ENCODE measurements at regions not wholly inside any gene's neighbourhood (a gene's known extent, or its start where the extent isn't known, plus 50 kb on each side); places are given as distances from the start of the nearest gene placed in this dataset.

DNA sequence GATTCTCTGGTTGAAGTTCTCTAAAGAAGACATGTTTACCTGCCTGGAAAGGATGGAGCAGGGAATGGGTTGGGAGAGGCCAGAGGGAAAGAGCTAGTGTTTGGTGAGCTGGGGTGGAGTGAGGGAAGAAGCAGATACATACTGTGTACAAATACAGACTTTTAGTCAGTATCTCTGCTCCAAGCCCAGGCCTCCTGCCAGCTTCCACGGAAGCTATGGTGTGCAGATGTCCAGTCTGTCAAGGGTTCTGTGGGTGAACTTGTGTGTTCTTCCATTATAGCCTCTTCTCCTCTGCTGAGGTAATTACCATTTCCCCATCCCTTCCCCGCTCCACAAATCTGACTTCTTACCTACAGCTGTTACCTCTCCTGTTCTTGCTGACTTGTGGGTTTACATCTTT is 208.6 kb downstream of the HRH4 start:
- no peaks in the 10 kb centered on the region for H3K9me3 ChIP-seq
- H3K27ac ChIP-seq: no peak overlapping the region
- intact Hi-C loops (cut with DNase I; ENCODE audit: low total_unique reads): no loop called here
- H3K4me3 ChIP-seq: no peak overlapping the region
- H3K4me1 ChIP-seq: no peaks in the 10 kb centered on the region
- H3K27me3 ChIP-seq: no peaks in the 10 kb centered on the region
- no peak for DNase-seq
- no peak for TF ChIP-seq POLR2A (IDR thresholded peaks at IDR 0.05)
- TF ChIP-seq, protein P1, sequence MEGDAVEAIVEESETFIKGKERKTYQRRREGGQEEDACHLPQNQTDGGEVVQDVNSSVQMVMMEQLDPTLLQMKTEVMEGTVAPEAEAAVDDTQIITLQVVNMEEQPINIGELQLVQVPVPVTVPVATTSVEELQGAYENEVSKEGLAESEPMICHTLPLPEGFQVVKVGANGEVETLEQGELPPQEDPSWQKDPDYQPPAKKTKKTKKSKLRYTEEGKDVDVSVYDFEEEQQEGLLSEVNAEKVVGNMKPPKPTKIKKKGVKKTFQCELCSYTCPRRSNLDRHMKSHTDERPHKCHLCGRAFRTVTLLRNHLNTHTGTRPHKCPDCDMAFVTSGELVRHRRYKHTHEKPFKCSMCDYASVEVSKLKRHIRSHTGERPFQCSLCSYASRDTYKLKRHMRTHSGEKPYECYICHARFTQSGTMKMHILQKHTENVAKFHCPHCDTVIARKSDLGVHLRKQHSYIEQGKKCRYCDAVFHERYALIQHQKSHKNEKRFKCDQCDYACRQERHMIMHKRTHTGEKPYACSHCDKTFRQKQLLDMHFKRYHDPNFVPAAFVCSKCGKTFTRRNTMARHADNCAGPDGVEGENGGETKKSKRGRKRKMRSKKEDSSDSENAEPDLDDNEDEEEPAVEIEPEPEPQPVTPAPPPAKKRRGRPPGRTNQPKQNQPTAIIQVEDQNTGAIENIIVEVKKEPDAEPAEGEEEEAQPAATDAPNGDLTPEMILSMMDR (IDR thresholded peaks at IDR 0.05): no peak
- H3K36me3 ChIP-seq: no peaks in the 10 kb centered on the region

DNA sequence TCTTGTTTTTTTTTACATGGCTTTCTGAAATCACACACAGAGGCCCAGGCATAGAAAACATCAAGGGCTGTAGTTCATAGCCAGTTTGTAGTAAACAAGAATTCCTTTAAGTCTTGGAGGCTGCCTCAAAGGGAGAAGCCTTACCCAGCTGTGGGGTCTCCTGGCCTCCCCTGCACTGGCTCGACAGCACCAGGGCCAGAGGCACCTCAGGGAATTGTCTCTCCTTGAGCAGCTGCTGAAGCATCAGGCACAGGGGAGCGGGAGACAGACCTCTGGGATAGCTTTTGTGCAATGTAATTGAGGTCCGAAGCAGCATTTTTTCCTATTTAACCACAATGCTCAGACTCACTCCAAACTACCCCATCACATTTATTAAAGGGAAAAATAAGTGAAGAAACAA is 209.1 kb downstream of the HRH4 start:
- H3K27ac ChIP-seq: no peak overlapping the region
- H3K4me3 ChIP-seq: no peak overlapping the region
- H3K9me3 ChIP-seq: no peaks in the 10 kb centered on the region
- no peaks in the 10 kb centered on the region for H3K27me3 ChIP-seq
- intact Hi-C loops (cut with DNase I; ENCODE audit: low total_unique reads): no loop called here
- TF ChIP-seq, protein P1 (IDR thresholded peaks at IDR 0.05): no peak
- no peak for TF ChIP-seq POLR2A (IDR thresholded peaks at IDR 0.05)
- no peak for DNase-seq
- no peaks in the 10 kb centered on the region for H3K4me1 ChIP-seq
- H3K36me3 ChIP-seq: no peaks in the 10 kb centered on the region

DNA sequence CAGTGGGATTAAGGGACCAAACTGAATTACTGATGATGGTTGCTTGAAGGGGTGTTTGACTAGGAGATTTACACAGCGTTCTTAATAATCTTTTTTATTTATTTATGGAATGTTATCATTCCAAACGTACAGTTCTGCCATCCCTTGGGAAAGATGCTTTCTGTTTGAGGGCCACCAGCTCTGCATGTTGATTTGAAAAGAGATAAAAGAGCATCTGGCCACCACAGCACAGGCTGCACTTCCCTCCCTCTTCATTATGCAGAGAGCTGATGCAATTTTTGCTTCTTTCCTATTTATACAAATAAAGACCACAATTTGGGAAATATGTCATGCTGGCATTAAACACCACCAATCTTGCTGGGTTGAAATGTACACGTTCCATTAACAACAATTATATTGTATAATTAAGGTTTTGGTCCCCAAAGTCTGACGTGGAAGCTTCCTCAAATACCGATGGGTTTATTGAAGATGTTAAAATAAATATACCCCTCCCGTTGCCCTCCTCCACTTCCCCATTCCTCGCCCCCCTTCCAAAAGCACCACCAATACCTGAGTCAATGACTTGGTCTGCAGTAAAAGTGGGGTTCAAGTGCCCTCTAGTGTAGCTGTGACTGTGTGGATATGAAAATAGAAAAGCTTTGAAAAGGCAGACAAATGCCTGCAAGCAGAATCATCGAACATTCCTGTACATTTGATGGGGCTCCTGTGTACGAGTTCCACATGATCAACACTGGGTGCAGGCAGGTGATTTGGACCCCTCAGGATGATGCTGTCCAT is 211.9 kb downstream of the HRH4 start:
- no peaks in the 10 kb centered on the region for H3K4me1 ChIP-seq
- no peaks in the 10 kb centered on the region for H3K36me3 ChIP-seq
- no peak for TF ChIP-seq POLR2A (IDR thresholded peaks at IDR 0.05)
- TF ChIP-seq, protein P1 (IDR thresholded peaks at IDR 0.05): no peak
- H3K27me3 ChIP-seq: no peaks in the 10 kb centered on the region
- no peak overlapping the region for H3K4me3 ChIP-seq
- no peak for DNase-seq
- intact Hi-C loops (cut with DNase I; ENCODE audit: low total_unique reads): no loop called here
- H3K9me3 ChIP-seq: no peaks in the 10 kb centered on the region
- no peak overlapping the region for H3K27ac ChIP-seq

DNA sequence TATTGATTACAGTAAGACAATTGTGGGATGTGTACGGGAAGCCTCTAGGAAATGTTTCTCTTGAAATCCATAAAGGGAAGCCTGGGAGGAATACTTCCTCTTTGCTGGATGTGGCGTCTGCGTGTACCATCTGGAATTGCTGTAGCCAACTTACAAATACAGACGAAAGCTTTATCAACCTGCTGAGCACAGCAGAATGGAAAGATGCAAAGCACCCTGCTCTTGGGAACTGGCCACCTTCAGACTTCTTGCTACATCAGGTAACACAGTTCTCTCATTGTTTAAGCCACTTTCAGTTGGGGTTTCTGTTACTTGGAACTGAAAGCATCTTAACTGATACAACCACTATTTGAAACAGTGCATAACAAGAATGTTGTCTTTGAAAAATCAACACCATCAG is 213.8 kb downstream of the HRH4 start:
- H3K27me3 ChIP-seq: no peaks in the 10 kb centered on the region
- no peak for DNase-seq
- TF ChIP-seq, protein P1 (IDR thresholded peaks at IDR 0.05): no peak
- TF ChIP-seq POLR2A (IDR thresholded peaks at IDR 0.05): no peak
- H3K36me3 ChIP-seq: no peaks in the 10 kb centered on the region
- no peaks in the 10 kb centered on the region for H3K4me1 ChIP-seq
- no peaks in the 10 kb centered on the region for H3K9me3 ChIP-seq
- no peak overlapping the region for H3K4me3 ChIP-seq
- H3K27ac ChIP-seq: no peak overlapping the region
- intact Hi-C loops (cut with DNase I; ENCODE audit: low total_unique reads): no loop called here

DNA sequence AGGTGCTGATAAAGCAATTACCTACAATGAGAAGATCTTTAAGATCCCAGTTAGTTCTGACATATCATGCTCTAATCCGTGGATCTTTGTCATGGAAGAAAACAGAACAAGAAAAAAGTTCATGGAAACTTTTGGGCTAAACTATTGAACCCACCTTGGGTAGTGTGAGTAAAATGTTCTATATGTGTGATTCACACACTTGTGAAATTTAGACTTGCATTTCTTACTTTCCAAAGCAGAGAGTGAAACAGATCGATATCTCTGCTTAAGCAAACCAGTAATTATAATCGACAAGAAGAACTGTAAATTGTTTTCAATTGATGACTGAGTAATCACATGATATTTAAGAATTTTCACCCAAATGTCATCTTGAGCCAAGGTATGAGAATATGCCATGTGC is 214.2 kb downstream of the HRH4 start:
- H3K36me3 ChIP-seq: no peaks in the 10 kb centered on the region
- intact Hi-C loops (cut with DNase I; ENCODE audit: low total_unique reads): no loop called here
- TF ChIP-seq, protein P1 (IDR thresholded peaks at IDR 0.05): no peak
- no peak for TF ChIP-seq POLR2A (IDR thresholded peaks at IDR 0.05)
- DNase-seq: no peak
- no peak overlapping the region for H3K4me3 ChIP-seq
- no peaks in the 10 kb centered on the region for H3K4me1 ChIP-seq
- no peak overlapping the region for H3K27ac ChIP-seq
- H3K27me3 ChIP-seq: no peaks in the 10 kb centered on the region
- H3K9me3 ChIP-seq: no peaks in the 10 kb centered on the region

Data from uterus (tissue), 3 donors.